ENCODE measurements at regions not wholly inside any gene's neighbourhood (a gene's known extent, or its start where the extent isn't known, plus 50 kb on each side); places are given as distances from the start of the nearest gene placed in this dataset.

DNA sequence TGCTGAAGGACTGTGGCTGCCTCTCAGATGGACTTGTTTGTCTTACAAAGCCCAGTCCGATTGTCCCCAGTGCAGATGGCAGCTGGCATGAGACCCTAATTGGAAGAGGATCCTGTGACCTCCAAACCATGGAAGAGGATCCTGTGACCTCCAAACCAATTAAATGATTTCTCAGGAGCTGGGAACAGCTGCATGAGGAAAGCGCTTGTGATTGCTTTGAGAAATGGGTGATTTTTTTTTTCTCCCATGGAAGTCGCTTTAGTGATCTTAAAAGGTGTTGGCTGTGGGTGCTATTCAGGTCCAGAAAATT is 68.4 kb upstream of the LARS2 start:
- TF ChIP-seq CTCF (IDR thresholded peaks at IDR 0.05) (no peak), EZH2 (IDR thresholded peaks at IDR 0.05; ENCODE audit: borderline replicate concordance, insufficient read depth, low read depth, low read length, poor library complexity, severe bottlenecking) (no peak)

Measured in B cell (primary cell).